GM12892 (cell line): ENCODE measurements at regions not wholly inside any gene's neighbourhood (a gene's known extent, or its start where the extent isn't known, plus 50 kb on each side); places are given as distances from the start of the nearest gene placed in this dataset.

Experiments used
- POLR2A ChIP-seq: IDR thresholded peaks from 2 replicates; pipeline ENCODE4 v1.6.1; 2011; ENCODE audit warnings: low read depth, low read length, control low read depth
- TAF1 ChIP-seq: IDR thresholded peaks from 2 replicates; pipeline ENCODE4 v1.6.1; 2011; ENCODE audit warnings: low read depth, mild to moderate bottlenecking, control low read depth, low read length, borderline replicate concordance

- TF ChIP-seq POLR2A (no peak), TAF1 (no peak)
Measured at GRCh38 chr3:20323307-20323927, 137.4 kb upstream of the SGO1 start.
